T-helper 1 cell treated with Interleukin-12 subunit alpha and Interleukin-12 subunit beta and Interleukin-4 antibody, amounts not matched to agents 30 μg/mL and 1 μg/mL, for 36 hours (primary cell): ENCODE measurements at regions not wholly inside any gene's neighbourhood (a gene's known extent, or its start where the extent isn't known, plus 50 kb on each side); places are given as distances from the start of the nearest gene placed in this dataset.

ENCODE experiments used
- H3K27ac Mint-ChIP-seq: one replicate; pipeline ENCODE4 v1.8.0; 2021; ENCODE audit warnings: mild to moderate bottlenecking, mixed read lengths
- H3K27me3 Mint-ChIP-seq: one replicate; pipeline ENCODE4 v1.8.0; 2021; ENCODE audit warnings: low read depth, mixed read lengths
- H3K36me3 Mint-ChIP-seq: one replicate; pipeline ENCODE4 v1.8.0; 2021; ENCODE audit warnings: low read depth, mixed read lengths
- H3K4me1 Mint-ChIP-seq: one replicate; pipeline ENCODE4 v1.8.0; 2021; ENCODE audit warnings: low read depth, mixed read lengths
- H3K4me3 Mint-ChIP-seq: one replicate; pipeline ENCODE4 v1.8.0; 2021; ENCODE audit warnings: mild to moderate bottlenecking, moderate library complexity, mixed read lengths
- H3K9me3 Mint-ChIP-seq: one replicate; pipeline ENCODE4 v1.8.0; 2021; ENCODE audit warnings: mixed read lengths

- Mint-ChIP-seq H3K4me3 (no peak overlapping the region), H3K4me1 (no peaks in the 10 kb centered on the region), H3K27ac (no peak overlapping the region), H3K36me3 (peaks cover 1% of the 10 kb centered on the region), H3K27me3 (no peaks in the 10 kb centered on the region), H3K9me3 (peaks cover 5% of the 10 kb centered on the region)
Observed at GRCh38 chrX:79300856-79301255, 66.3 kb downstream of the ITM2A start.

- Mint-ChIP-seq H3K4me1 (peaks cover 39% of the 10 kb centered on the region), H3K36me3 (peaks cover 8% of the 10 kb centered on the region), H3K27me3 (no peaks in the 10 kb centered on the region), H3K4me3 (no peak overlapping the region), H3K27ac (no peak overlapping the region), H3K9me3 (no peaks in the 10 kb centered on the region)
Observed at GRCh38 chrX:79290596-79290995, 76.5 kb downstream of the ITM2A start.

GRCh38 chrX:79288733-79289132 lies 78.4 kb downstream of the ITM2A start:
- peaks cover 8% of the 10 kb centered on the region for H3K36me3 Mint-ChIP-seq
- no peaks in the 10 kb centered on the region for H3K27me3 Mint-ChIP-seq
- H3K4me3 Mint-ChIP-seq, result no peak overlapping the region
- no peak overlapping the region for H3K27ac Mint-ChIP-seq
- no peaks in the 10 kb centered on the region for H3K9me3 Mint-ChIP-seq
- H3K4me1 Mint-ChIP-seq, result peaks cover 41% of the 10 kb centered on the region

- Mint-ChIP-seq H3K36me3 (peaks cover 6% of the 10 kb centered on the region), H3K4me1 (peaks cover 41% of the 10 kb centered on the region), H3K4me3 (peak overlapping the region; percentile 67), H3K27me3 (no peaks in the 10 kb centered on the region), H3K27ac (peak overlapping the region; percentile 71), H3K9me3 (no peaks in the 10 kb centered on the region)
Observed at GRCh38 chrX:79287724-79288123, 79.4 kb downstream of the ITM2A start.

- no peak overlapping the region for H3K27ac Mint-ChIP-seq
- no peaks in the 10 kb centered on the region for H3K27me3 Mint-ChIP-seq
- no peak overlapping the region for H3K4me3 Mint-ChIP-seq
- peaks cover 26% of the 10 kb centered on the region for H3K9me3 Mint-ChIP-seq
- H3K4me1 Mint-ChIP-seq, result peaks cover 8% of the 10 kb centered on the region
- H3K36me3 Mint-ChIP-seq, result peaks cover 16% of the 10 kb centered on the region
Observed at GRCh38 chrX:79281775-79282174, 85.4 kb downstream of the ITM2A start.

GRCh38 chrX:79270401-79270800 lies 96.7 kb downstream of the ITM2A start:
- Mint-ChIP-seq H3K36me3 (peaks cover 4% of the 10 kb centered on the region), H3K4me1 (peaks cover 30% of the 10 kb centered on the region), H3K9me3 (no peaks in the 10 kb centered on the region), H3K27me3 (no peaks in the 10 kb centered on the region), H3K4me3 (no peak overlapping the region), H3K27ac (no peak overlapping the region)

GRCh38 chrX:79268788-79269187 lies 98.3 kb downstream of the ITM2A start:
- Mint-ChIP-seq H3K27me3 (no peaks in the 10 kb centered on the region), H3K27ac (no peak overlapping the region), H3K4me1 (peaks cover 30% of the 10 kb centered on the region), H3K4me3 (no peak overlapping the region), H3K36me3 (peaks cover 3% of the 10 kb centered on the region), H3K9me3 (no peaks in the 10 kb centered on the region)

- Mint-ChIP-seq H3K27ac (peak overlapping the region; percentile 58), H3K9me3 (no peaks in the 10 kb centered on the region), H3K36me3 (peaks cover 5% of the 10 kb centered on the region), H3K27me3 (no peaks in the 10 kb centered on the region), H3K4me1 (peaks cover 42% of the 10 kb centered on the region), H3K4me3 (no peak overlapping the region)
Observed at GRCh38 chrX:79266702-79267101, 100.4 kb downstream of the ITM2A start.

- H3K27ac Mint-ChIP-seq, result peak overlapping the region; percentile 79
- peaks cover 5% of the 10 kb centered on the region for H3K36me3 Mint-ChIP-seq
- no peaks in the 10 kb centered on the region for H3K9me3 Mint-ChIP-seq
- H3K4me1 Mint-ChIP-seq, result peaks cover 46% of the 10 kb centered on the region
- peak overlapping the region; percentile 65 for H3K4me3 Mint-ChIP-seq
- H3K27me3 Mint-ChIP-seq, result no peaks in the 10 kb centered on the region
Observed at GRCh38 chrX:79263550-79263949, 103.6 kb downstream of the ITM2A start.

- peaks cover 57% of the 10 kb centered on the region for H3K4me1 Mint-ChIP-seq
- peak overlapping the region; percentile 76 for H3K4me3 Mint-ChIP-seq
- peak overlapping the region; percentile 92 for H3K27ac Mint-ChIP-seq
- H3K27me3 Mint-ChIP-seq, result no peaks in the 10 kb centered on the region
- peaks cover 19% of the 10 kb centered on the region for H3K36me3 Mint-ChIP-seq
- H3K9me3 Mint-ChIP-seq, result peaks cover 15% of the 10 kb centered on the region
Observed at GRCh38 chrX:79259073-79259689, 108.0 kb downstream of the ITM2A start.

- Mint-ChIP-seq H3K36me3 (peaks cover 45% of the 10 kb centered on the region), H3K9me3 (peaks cover 18% of the 10 kb centered on the region), H3K27me3 (no peaks in the 10 kb centered on the region), H3K4me3 (no peak overlapping the region), H3K27ac (no peak overlapping the region), H3K4me1 (peaks cover 8% of the 10 kb centered on the region)
Observed at GRCh38 chrX:79243691-79244090, 99.2 kb downstream of the GPR174 start.

GRCh38 chrX:79235899-79236298 lies 91.4 kb downstream of the GPR174 start:
- Mint-ChIP-seq H3K4me1 (peaks cover 13% of the 10 kb centered on the region), H3K27ac (no peak overlapping the region), H3K27me3 (no peaks in the 10 kb centered on the region), H3K9me3 (peaks cover 28% of the 10 kb centered on the region), H3K36me3 (peaks cover 62% of the 10 kb centered on the region), H3K4me3 (no peak overlapping the region)

- Mint-ChIP-seq H3K27ac (no peak overlapping the region), H3K9me3 (peaks cover 31% of the 10 kb centered on the region), H3K4me3 (no peak overlapping the region), H3K4me1 (peaks cover 11% of the 10 kb centered on the region), H3K27me3 (no peaks in the 10 kb centered on the region), H3K36me3 (peaks cover 44% of the 10 kb centered on the region)
Observed at GRCh38 chrX:79231662-79232061, 87.2 kb downstream of the GPR174 start.
